ENCODE measurements at regions not wholly inside any gene's neighbourhood (a gene's known extent, or its start where the extent isn't known, plus 50 kb on each side); places are given as distances from the start of the nearest gene placed in this dataset.
"Not testable (repeated sequence)": the region's sequence is repeated elsewhere in the genome, so short reads cannot be mapped to it uniquely, and the experiment has no call there.

DNA sequence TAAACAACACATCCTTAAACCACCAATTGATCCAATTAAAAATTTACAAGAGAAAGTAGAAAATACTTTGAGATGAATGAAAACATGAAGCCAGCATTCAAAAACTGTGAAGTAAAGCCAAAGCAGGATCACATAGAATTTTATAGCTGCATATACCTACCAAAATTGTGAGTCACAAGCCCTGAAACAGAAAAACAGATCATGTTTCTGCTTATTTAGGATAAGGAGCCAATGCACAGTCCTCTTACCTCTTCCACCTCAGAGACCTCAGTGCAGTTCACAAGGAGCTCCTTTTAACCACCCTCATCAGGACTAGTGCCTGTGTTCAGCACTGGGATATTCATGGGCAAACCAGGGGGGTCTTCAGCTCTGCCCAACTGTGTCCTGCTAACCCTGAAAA is 386.7 kb downstream of the TECRL start:
- intact Hi-C loops (cut with DNase I), result no loop called here
- DNase-seq (ENCODE audit: low spot score), result no peak

GRCh38 chr4:64016893-64017292 is 392.4 kb downstream of the TECRL start:
- intact Hi-C loops (cut with DNase I), result no loop called here
- no peak for DNase-seq (ENCODE audit: low spot score)

DNA sequence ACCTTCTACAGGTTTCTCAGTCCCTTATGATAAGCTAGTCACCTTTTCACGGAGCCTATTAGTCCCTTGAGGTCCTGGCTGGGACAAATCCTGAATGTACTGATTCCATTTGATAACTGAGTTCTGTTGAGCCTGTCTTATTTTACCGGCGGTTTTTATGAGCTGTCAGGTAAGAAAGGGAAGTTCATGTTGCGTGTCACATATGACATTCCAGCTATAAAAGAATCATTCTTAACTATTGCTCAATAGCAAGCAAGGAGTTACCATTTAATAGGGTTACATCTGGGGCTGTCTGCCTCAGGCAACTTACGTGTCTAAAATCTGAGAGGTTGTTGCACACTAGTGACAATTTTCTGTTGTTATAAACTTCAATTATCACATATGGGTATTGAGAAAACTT is 394.6 kb downstream of the TECRL start:
- intact Hi-C loops (cut with DNase I), result no loop called here
- DNase-seq (ENCODE audit: low spot score), result no peak

- intact Hi-C loops (cut with DNase I), result no loop called here
- no peak for DNase-seq (ENCODE audit: low spot score)
Observed at GRCh38 chr4:64001229-64001898, 407.9 kb downstream of the TECRL start.

DNA sequence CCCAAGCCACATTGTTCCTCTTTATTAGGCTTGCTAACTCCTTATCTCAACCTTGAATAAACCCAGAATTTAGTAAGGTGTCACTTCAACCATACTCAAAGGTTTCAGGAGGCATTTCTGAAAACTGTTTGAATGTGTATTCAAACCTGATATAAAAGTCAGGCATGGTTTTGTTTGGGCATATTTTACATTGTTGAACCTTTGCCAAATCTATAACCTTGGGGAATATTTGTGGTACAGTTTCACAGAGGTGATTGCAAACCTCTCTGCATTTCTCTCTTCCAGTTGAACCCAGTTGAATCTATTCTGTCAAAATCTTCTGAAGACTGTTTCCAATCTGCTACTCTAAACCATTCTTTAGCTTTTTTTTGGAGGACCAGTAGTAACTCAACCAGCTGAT is 409.0 kb downstream of the TECRL start:
- intact Hi-C loops (cut with DNase I), result no loop called here
- DNase-seq (ENCODE audit: low spot score), result no peak

GRCh38 chr4:63986253-63986652 is 423.0 kb downstream of the TECRL start:
- DNase-seq (ENCODE audit: low spot score), result no peak
- intact Hi-C loops (cut with DNase I), result no loop called here

GRCh38 chr4:63983224-63983623 is 426.0 kb downstream of the TECRL start:
- DNase-seq (ENCODE audit: low spot score), result no peak
- intact Hi-C loops (cut with DNase I), result no loop called here

GRCh38 chr4:63965875-63966274 is 443.4 kb downstream of the TECRL start:
- no peak for DNase-seq (ENCODE audit: low spot score)
- intact Hi-C loops (cut with DNase I), result no loop called here

DNA sequence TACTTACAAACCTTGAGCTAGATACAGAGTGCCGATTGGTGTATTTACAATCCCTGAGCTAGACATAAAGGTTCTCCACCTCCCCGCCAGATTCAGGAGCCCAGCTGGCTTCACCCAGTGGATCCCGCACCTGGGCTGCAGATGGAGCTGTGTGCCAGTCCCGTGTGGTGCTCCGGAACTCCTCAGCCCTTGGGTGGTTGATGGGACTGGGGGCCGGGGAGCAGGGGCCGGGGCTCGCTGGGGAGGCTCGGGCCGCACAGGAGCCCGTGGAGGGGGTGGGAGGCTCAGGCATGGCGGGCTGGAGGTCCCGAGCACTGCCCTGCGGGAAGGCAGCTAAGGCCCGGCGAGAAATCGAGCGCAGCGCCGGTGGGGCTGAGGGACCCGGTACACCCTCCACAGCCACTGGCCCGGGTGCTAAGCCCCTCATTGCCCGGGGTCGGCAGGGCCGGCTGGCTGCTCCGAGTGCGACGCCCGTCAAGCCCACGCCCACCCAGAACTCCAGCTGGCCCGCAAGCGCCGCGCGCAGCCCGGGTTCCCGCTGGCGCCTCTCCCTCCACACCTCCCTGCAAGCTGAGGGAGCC is 466.5 kb downstream of the TECRL start:
- DNase-seq (ENCODE audit: low spot score); intact Hi-C loops (cut with DNase I): not testable (repeated sequence)

GRCh38 chr4:63937961-63938360 is 471.3 kb downstream of the TECRL start:
- DNase-seq (ENCODE audit: low spot score), result no peak
- intact Hi-C loops (cut with DNase I), result no loop called here

GRCh38 chr4:63922146-63922545 is 487.1 kb downstream of the TECRL start:
- DNase-seq (ENCODE audit: low spot score), result no peak
- intact Hi-C loops (cut with DNase I), result no loop called here

DNA sequence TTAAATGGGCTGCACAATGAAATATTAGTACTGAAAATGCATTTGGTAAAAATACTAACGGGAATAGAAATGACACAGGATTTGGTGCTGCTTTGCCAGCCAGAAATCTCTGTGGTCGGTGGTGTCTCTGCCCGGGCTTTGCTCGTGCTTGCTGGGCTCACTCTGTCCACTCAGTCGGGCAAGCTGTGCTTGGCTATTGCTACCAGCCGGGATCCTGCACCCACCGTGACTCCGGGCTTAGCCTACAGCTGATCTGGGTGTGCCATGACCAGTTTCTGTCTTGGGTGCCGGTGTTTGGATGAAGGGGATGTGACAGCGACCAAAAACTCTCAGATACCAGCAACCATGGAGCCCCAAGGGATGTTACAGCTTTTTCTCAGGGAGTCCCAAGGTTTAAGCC is 487.7 kb downstream of the TECRL start:
- intact Hi-C loops (cut with DNase I), result no loop called here

DNA sequence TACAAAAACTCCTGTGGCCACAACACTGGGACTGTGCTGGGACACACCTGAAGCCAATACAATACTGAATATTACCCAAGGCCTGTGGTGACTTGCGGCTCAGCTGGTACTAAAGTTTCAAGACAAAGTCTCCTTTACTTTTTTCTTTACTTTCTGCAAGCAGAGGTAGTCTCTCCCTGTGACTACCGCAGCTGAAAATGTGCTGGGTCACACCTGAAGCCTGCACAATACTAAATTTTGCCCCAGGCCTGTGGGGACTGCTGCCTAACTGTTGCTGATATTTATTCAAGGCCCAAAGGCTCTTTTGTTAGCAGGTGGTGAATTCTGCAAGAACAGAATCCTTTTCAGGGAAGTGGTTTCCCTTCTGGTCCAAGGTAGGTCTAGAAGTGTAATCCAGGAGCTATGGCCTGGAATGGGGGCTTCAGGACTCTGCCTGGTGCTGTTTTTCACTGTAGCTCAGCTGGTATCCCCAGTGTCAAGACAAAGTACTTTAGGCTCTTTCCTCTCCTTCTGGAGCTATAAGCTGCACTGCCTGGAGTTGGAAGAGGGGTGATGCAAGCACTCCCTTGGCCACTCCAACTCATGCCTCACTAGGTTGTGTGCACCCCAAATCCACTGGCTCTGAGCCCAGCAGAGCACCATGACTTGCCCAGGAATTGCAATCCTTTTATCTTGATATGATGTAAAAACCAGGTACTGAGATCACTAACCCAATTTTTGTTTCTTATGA is 489.4 kb downstream of the TECRL start:
- intact Hi-C loops (cut with DNase I), result no loop called here

More for the DNA sequence above, 487.7 kb downstream of the TECRL start:
- no peak for DNase-seq (ENCODE audit: low spot score)

GRCh38 chr4:63906660-63907183 is 502.5 kb downstream of the TECRL start:
- DNase-seq (ENCODE audit: low spot score), result no peak
- intact Hi-C loops (cut with DNase I), result no loop called here

More for the DNA sequence above, 489.4 kb downstream of the TECRL start:
- DNase-seq (ENCODE audit: low spot score), result no peak

- intact Hi-C loops (cut with DNase I), result no loop called here
- no peak for DNase-seq (ENCODE audit: low spot score)
Observed at GRCh38 chr4:63904201-63904600, 505.0 kb downstream of the TECRL start.

GRCh38 chr4:63901304-63901703 is 507.9 kb downstream of the TECRL start:
- DNase-seq (ENCODE audit: low spot score), result no peak
- intact Hi-C loops (cut with DNase I), result no loop called here

DNA sequence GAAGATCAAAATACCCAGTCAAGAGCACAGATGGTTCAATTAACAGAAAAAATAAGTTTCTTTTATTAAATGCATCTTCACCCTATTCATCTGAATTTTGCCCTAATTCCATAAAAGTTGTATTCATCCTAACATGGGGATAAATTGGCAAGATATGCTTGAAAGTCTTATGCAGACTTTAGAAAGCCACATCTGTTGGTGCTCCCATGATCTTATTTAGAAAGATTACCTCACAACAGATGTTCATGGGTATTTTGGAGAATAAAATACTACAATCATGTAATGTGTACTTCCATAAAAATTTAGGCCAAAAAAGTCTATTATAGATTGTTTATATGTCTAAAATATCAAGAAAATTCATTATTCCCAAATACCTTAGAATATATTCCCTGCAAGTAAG is 510.3 kb downstream of the TECRL start:
- intact Hi-C loops (cut with DNase I), result no loop called here
- no peak for DNase-seq (ENCODE audit: low spot score)

- intact Hi-C loops (cut with DNase I), result no loop called here
- no peak for DNase-seq (ENCODE audit: low spot score)
Observed at GRCh38 chr4:63894161-63894560, 515.1 kb downstream of the TECRL start.

- intact Hi-C loops (cut with DNase I), result no loop called here
- no peak for DNase-seq (ENCODE audit: low spot score)
Observed at GRCh38 chr4:63869370-63869769, 539.9 kb downstream of the TECRL start.

DNA sequence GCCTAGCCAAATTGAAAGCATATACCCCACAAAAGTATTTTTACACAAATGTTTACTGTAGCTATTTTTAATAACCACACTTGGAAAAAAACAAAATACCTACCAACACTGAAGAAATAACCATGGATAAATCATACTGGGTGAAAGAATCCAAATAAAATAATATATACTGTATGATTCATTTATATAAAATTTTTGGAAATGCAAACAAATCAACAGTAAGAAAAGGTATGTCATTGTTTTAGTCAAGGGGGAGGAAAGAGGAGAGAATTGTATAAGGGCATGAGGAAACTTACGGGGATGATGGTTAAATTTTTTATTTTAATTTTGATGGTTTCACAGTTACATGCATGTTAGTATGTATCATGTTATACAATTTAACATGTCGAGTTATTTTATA is 557.8 kb downstream of the TECRL start:
- DNase-seq (ENCODE audit: low spot score), result no peak
- intact Hi-C loops (cut with DNase I), result no loop called here

DNA sequence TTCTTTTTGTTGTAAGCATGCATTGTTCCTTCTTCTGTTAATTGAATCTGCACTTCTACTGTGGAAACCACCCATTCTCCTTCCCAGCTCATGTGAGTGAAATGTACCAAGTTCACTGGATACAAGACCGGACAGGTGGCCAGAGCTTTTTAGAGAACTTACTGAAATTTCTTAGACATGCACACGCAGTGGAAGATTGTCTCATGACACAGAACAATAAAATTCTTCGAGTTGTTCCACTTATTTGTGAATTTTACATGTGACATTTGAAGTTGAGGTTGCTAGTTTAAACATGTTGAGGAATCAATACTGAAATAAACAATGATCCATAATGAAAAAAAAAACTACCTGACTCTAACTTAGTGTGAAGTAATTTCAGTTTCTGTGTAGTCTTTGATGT is 568.0 kb downstream of the TECRL start:
- intact Hi-C loops (cut with DNase I), result no loop called here
- DNase-seq (ENCODE audit: low spot score), result no peak
